GM19438 (cell line): ENCODE measurements at regions not wholly inside any gene's neighbourhood (a gene's known extent, or its start where the extent isn't known, plus 50 kb on each side); places are given as distances from the start of the nearest gene placed in this dataset.
"Not testable (repeated sequence)": the region's sequence is repeated elsewhere in the genome, so short reads cannot be mapped to it uniquely, and the experiment has no call there.

Source experiments
- ATAC-seq: cut with Tn5 transposase; IDR thresholded peaks from one replicate; pipeline ENCODE4 v1.9.1; 2021; ENCODE audit warnings: low read depth; ENCODE audit not compliant: unreplicated experiment

- peak; percentile 76 for ATAC-seq
These were observed 133.4 kb downstream of the SLC1A3 start for GRCh38 chr5:36739751-36740221.

- no peak for ATAC-seq
These were observed 134.0 kb downstream of the SLC1A3 start for GRCh38 chr5:36740259-36740898.

GRCh38 chr5:36741128-36741527 is 134.7 kb downstream of the SLC1A3 start:
- no peak for ATAC-seq

- ATAC-seq: peak; percentile 5
These were observed 132.4 kb upstream of the NIPBL start for GRCh38 chr5:36743891-36744772.

- ATAC-seq: peak; percentile 69
These were observed 131.6 kb upstream of the NIPBL start for GRCh38 chr5:36744773-36745589.

- ATAC-seq: not testable (repeated sequence)
These were observed 128.8 kb upstream of the NIPBL start for GRCh38 chr5:36747794-36748193.

GRCh38 chr5:36751886-36752285 is 124.7 kb upstream of the NIPBL start:
- ATAC-seq: no peak

GRCh38 chr5:36755342-36755741 is 121.2 kb upstream of the NIPBL start:
- no peak for ATAC-seq

GRCh38 chr5:36755920-36756488 is 120.6 kb upstream of the NIPBL start:
- no peak for ATAC-seq

GRCh38 chr5:36756848-36757247 is 119.7 kb upstream of the NIPBL start:
- ATAC-seq: no peak

GRCh38 chr5:36759117-36759516 is 117.5 kb upstream of the NIPBL start:
- ATAC-seq: no peak

GRCh38 chr5:36763454-36763853 is 113.1 kb upstream of the NIPBL start:
- ATAC-seq: no peak

- no peak for ATAC-seq
These were observed 110.7 kb upstream of the NIPBL start for GRCh38 chr5:36765876-36766275.

- no peak for ATAC-seq
These were observed 109.6 kb upstream of the NIPBL start for GRCh38 chr5:36766981-36767380.

GRCh38 chr5:36768450-36768849 is 108.1 kb upstream of the NIPBL start:
- ATAC-seq: no peak

- ATAC-seq: no peak
These were observed 107.3 kb upstream of the NIPBL start for GRCh38 chr5:36769129-36769770.

GRCh38 chr5:36770125-36770524 is 106.4 kb upstream of the NIPBL start:
- ATAC-seq: no peak

- no peak for ATAC-seq
These were observed 104.1 kb upstream of the NIPBL start for GRCh38 chr5:36772276-36773140.

GRCh38 chr5:36777105-36777757 is 99.3 kb upstream of the NIPBL start:
- no peak for ATAC-seq
